ENCODE measurements at regions not wholly inside any gene's neighbourhood (a gene's known extent, or its start where the extent isn't known, plus 50 kb on each side); places are given as distances from the start of the nearest gene placed in this dataset.
A peak's percentile ranks its signal among the peaks of the same experiment; 100 is the strongest.
"Not testable (repeated sequence)": the region's sequence is repeated elsewhere in the genome, so short reads cannot be mapped to it uniquely, and the experiment has no call there.

DNA sequence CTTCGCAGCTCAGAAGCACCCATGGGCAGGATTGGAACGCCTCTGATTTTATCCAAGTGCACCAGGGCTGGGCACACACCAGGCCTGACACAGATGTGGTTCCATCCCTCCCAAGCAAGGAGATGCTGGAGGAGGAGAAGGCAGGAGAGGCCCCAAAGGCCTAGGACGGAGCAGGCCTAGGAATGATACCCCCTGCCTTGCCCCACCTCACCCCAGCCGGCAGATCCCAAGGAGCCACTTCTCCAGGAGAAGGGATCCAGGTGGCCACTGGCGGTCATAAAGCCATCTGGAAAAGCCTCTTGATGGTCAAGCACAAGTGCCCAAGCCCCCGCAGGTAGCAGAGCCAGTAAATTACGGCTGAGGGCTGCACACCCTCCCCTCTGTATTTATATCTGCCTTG lies 211.8 kb downstream of the TBC1D2B start:
- no peak for ATAC-seq
- no peak for DNase-seq
- peaks cover 9% of the 10 kb centered on the region for H3K27me3 Mint-ChIP-seq
- H3K27ac Mint-ChIP-seq: no peak overlapping the region
- H3K4me1 Mint-ChIP-seq: peaks cover 6% of the 10 kb centered on the region
- no peaks in the 10 kb centered on the region for H3K9me3 Mint-ChIP-seq
- H3K4me3 Mint-ChIP-seq: no peak overlapping the region

DNA sequence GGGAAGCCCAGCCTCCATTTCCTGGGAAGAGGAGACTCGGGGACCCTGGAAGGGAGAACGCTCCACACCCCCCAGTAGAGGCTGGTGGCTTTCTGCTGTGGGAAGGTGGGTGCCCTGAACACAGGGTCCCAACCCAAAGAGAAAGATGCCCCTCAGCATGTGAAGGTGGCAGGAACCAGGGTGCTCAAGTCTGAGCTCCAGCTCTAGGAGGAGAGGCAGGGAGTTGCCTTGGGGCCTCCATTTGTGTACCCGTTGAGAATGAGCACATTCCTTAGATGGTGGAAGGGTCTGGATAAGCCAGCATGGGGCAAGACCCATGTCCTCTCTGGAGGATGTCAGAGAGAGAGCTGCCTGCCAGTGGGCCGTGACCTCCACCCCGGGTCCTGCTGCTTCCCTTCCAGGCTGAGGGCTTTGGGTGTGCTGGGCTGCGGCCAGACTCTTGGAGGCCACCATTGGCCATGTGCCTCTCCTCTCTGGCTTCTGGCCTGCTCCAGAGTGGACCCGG lies 212.4 kb downstream of the TBC1D2B start:
- peaks cover 9% of the 10 kb centered on the region for H3K27me3 Mint-ChIP-seq
- ATAC-seq (no peak), DNase-seq (no peak)
- peaks cover 4% of the 10 kb centered on the region for H3K4me1 Mint-ChIP-seq
- H3K27ac Mint-ChIP-seq: no peak overlapping the region
- no peak overlapping the region for H3K4me3 Mint-ChIP-seq
- H3K9me3 Mint-ChIP-seq: no peaks in the 10 kb centered on the region

DNA sequence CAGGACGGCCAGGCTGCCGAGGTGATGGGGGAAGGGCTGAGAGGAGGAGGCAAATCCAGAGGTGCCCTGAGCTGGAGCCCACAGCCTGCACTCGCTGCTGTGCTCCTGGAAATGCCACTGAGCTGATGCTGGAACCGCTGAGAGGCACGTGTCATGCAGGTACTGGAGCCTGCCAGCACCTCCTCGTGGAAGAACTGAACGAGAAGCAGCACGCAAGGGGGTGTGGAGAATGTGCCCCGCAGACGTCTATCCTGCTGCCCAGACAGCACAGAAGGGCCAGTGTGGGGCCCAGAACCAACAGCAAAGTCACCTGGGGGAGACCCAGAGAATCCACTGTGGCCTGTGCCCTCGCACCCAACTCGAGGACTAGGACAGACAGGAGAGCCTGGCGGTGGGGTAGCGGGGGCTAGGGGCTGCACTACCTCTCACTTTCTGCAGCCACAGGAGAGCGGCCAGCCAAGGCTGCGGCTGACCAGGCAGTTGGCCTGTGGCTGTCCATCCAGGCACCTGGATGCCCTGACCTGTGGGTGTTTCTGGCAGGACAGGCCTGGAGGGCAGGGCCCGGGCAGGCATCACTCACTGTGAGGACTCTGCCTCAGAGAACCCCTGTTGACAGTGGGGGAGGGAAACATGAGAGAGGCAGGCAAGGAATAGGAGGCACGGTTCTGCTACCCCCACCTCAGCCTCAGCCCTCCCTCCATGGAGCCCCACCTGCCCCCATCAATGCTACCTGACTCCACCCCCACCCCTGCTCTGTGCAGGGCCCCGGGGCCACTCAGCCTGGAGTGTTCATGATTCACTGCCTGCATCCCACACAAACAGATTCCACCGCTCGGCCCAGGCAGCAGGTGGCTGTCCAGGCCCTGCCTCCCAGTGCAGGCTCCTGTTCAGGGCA lies 213.1 kb downstream of the TBC1D2B start:
- Mint-ChIP-seq H3K27ac (no peak overlapping the region), H3K4me3 (no peak overlapping the region), H3K27me3 (peaks cover 9% of the 10 kb centered on the region), H3K4me1 (no peaks in the 10 kb centered on the region), H3K9me3 (no peaks in the 10 kb centered on the region)
- DNase-seq (no peak), ATAC-seq (peak; percentile 29)

DNA sequence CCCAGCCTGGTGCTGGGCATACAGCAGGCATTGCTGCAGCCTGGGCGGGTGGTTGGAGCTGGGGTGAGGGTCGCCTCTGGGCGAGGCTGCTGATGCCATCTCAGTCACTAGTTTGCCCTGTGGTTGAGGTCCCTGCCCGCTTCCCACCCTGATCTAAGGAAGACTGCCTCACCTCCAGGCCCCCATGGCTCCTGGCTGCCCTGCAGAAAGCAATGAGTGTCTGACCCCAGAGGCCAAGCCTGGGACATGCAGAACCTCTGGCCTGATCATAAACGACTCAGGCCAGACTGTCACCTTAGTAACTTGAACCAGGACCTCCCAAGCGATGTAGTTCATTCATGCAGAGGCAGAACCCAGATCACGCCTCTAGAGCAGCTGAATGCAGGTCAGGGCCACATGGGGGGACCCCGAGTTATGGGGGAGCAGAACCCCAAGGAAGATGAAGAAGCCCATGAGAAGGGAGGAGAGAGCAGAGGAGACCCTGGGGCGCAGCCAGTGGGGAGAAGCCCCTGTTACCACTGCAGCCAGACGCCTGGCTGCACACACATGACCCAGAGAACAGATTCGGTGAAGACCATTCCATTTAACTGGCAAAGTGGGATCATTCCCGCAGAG lies 213.9 kb downstream of the TBC1D2B start:
- no peak overlapping the region for H3K4me3 Mint-ChIP-seq
- H3K27me3 Mint-ChIP-seq: peaks cover 9% of the 10 kb centered on the region
- H3K4me1 Mint-ChIP-seq: no peaks in the 10 kb centered on the region
- no peak for DNase-seq
- no peak for ATAC-seq
- peak overlapping the region in 1 of 2 donors; percentile 74 for H3K27ac Mint-ChIP-seq
- no peaks in the 10 kb centered on the region for H3K9me3 Mint-ChIP-seq

DNA sequence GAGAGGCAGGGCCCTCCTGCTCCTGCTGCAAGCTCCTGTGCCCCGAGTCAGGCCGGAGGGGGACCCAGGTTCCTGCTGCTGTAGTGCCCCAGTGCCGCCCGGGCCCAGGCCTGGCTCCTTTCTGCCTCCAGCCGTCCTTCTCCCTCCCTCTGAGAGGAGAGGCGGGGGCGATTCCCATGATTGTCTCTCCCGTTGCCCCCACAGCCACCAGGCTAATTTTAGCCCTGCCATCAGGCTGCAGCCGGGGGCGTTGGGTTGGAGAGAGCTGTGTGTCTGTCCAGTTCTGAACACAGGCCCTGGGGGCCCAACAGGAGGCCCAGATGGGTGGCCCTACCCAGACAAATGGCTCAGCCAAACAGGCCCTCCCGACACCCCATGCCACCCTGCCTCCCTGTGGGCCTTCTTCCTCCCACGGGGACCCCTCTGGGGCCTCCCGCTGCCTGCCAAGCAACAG lies 214.8 kb downstream of the TBC1D2B start:
- ATAC-seq (no peak), DNase-seq (no peak)
- H3K27me3 Mint-ChIP-seq: peaks cover 9% of the 10 kb centered on the region
- H3K4me1 Mint-ChIP-seq: no peaks in the 10 kb centered on the region
- H3K27ac Mint-ChIP-seq: no peak overlapping the region
- no peaks in the 10 kb centered on the region for H3K9me3 Mint-ChIP-seq
- H3K4me3 Mint-ChIP-seq: no peak overlapping the region

DNA sequence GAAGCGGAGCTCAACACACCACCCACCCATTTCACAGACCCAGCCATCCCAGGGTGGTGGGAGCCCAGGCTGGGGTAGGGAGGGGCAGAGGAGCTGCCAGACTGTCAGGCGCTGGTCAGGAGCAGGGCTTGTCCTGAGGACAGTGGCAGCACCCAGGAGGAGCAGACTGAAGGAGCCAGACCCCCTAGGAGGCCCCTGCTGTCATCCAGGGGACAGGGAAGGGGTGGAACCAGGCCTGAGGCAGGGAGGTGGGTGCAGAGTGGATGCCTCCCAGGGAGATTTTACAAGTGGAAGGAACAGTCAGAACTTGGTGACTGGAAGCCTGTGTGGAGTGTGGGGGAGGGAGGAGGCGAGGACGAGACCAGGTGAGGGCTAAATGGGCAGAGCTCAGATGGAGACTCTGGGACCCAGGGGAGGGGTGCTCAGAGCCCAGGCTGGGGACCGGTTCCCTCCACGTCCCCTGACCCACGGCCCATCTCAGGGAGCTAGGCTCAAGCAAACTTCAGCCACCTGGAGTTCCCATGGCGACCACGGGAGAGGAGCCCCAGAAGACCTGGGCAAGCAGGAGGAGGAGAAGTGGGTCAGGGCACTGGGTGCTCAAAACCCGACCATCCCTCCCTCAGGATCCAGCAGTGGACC lies 215.4 kb downstream of the TBC1D2B start:
- not testable (repeated sequence) for DNase-seq, H3K4me3 Mint-ChIP-seq, H3K4me1 Mint-ChIP-seq, H3K27me3 Mint-ChIP-seq, H3K9me3 Mint-ChIP-seq
- peak overlapping the region in 1 of 2 donors; percentile 54 for H3K27ac Mint-ChIP-seq
- peak; percentile 21 for ATAC-seq

DNA sequence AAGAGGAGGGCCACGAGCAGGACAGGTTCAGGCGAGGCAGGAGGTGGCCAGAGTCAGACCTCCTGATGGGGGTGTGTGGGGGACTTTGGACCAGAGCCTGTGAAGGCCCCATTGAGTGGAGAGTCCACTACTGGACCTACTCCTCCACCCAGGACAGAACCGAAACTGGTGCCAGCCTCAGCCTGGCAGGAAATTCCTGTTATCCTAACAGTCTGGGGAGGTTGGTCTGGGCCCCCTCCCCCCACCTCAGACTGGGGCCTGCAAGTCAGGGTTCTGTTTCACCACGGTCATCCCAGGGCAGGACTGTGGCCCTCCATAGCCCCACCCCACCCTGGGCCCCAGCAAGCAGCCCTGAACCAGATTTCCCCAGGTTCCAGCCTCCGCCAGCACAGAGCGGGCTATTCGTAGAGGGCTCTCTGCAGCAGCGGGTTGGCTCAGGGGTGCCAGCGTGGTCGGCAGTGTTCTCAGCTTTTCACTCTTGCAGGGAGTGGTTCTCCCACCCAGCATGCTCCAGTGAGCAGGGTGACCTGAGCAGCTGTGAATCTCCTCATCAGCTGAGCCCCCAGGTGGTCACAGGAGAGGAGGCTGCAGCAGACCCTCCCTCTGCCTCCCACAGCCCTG lies 217.3 kb downstream of the TBC1D2B start:
- ATAC-seq: no peak

DNA sequence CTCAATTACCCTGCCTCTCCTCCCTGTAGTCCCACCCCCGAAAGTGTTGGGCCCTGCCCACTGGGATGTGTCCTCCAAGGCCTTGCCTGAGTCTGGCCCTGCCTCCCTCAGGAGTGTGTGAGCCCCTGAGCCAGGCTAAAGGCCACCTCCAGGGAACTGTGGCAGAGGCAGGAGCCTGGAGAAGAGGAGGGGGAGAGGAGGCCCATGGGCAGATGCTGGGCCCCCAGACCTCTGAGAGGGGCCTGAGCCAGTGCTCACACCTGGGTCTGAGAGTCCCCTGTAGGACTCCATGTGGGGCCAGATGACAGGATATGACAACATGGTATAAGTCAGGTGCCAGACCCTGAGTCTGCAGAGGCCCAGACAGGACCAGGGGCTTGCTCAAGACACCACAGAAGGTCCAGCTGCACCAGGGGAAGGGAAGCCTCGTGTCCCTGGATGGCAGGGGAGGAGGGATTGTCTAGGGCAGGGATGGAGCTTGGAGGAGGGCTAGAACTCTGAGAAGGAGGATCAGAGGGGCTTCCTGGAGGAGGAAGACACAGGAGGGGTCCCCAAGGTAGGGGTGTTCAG lies 217.9 kb downstream of the TBC1D2B start:
- H3K27me3 Mint-ChIP-seq: peaks cover 15% of the 10 kb centered on the region
- DNase-seq: no peak
- H3K4me1 Mint-ChIP-seq: no peaks in the 10 kb centered on the region
- ATAC-seq: peak; percentile 31
- peak overlapping the region in 1 of 2 donors; percentile 71 for H3K27ac Mint-ChIP-seq
- H3K4me3 Mint-ChIP-seq: no peak overlapping the region
- no peaks in the 10 kb centered on the region for H3K9me3 Mint-ChIP-seq

More for the DNA sequence above, 217.3 kb downstream of the TBC1D2B start:
- no peaks in the 10 kb centered on the region for H3K4me1 Mint-ChIP-seq
- no peak for DNase-seq
- peak overlapping the region in 1 of 2 donors; percentile 71 for H3K27ac Mint-ChIP-seq
- H3K4me3 Mint-ChIP-seq: no peak overlapping the region
- peaks cover 10% of the 10 kb centered on the region for H3K27me3 Mint-ChIP-seq
- no peaks in the 10 kb centered on the region for H3K9me3 Mint-ChIP-seq

DNA sequence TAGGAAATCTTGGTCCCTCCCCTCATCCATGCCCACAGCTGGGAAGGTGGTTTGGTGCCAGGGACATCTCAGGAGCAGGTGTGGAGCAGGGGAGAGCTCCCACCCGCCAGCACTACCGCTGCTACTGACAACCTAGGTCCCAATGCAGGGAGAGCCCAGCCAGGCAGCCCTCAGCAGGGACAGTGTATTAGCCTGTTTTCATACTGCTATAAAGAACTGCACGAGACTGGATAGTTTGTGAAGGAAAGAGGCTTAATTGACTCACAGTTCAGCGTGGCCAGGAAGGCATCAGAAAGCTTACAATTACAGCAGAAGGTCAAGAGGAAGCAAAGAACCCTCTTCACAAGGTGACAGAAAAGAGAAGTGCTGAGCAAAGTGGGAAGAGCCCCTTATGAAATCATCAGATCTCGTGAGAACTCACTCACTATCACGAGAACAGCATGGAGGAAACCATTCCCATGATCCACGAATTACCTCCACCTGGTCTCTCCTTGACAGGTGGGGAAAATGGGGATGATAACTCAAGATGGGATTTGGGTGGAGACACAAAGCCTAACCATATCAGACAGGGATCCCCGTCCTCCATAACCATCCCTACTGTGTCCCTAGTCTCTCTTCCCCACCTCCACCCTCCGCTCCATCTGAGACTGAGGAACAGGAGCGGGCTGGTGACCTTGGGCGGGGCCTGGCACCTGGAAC lies 218.6 kb downstream of the TBC1D2B start:
- no peak overlapping the region for H3K27ac Mint-ChIP-seq
- DNase-seq: no peak
- no peak overlapping the region for H3K4me3 Mint-ChIP-seq
- H3K9me3 Mint-ChIP-seq: no peaks in the 10 kb centered on the region
- H3K27me3 Mint-ChIP-seq: peaks cover 15% of the 10 kb centered on the region
- no peak for ATAC-seq
- no peaks in the 10 kb centered on the region for H3K4me1 Mint-ChIP-seq

DNA sequence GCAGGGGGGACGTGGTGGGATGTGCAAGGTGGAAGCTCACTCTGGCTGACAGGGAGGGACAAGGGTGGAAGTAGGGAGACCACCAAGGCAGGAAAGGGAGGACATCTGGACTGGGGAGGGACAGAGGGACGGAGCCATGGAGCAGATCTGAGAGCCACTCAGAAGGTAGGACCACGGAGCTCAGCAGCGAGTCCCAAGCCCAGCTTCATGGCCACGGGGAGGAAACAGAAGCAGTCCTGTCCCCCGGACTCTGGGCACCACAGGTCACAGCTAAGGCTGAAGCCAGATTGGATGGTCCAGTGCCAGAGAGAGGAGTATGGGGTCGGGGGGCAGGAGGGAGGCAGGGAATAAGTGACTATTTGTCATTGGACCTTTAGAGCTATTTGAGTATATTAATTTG lies 220.1 kb downstream of the TBC1D2B start:
- no peaks in the 10 kb centered on the region for H3K9me3 Mint-ChIP-seq
- H3K4me3 Mint-ChIP-seq: no peak overlapping the region
- H3K27ac Mint-ChIP-seq: peak overlapping the region in 1 of 2 donors; percentile 69
- peaks cover 13% of the 10 kb centered on the region for H3K27me3 Mint-ChIP-seq
- DNase-seq: no peak
- ATAC-seq: no peak
- H3K4me1 Mint-ChIP-seq: no peaks in the 10 kb centered on the region

DNA sequence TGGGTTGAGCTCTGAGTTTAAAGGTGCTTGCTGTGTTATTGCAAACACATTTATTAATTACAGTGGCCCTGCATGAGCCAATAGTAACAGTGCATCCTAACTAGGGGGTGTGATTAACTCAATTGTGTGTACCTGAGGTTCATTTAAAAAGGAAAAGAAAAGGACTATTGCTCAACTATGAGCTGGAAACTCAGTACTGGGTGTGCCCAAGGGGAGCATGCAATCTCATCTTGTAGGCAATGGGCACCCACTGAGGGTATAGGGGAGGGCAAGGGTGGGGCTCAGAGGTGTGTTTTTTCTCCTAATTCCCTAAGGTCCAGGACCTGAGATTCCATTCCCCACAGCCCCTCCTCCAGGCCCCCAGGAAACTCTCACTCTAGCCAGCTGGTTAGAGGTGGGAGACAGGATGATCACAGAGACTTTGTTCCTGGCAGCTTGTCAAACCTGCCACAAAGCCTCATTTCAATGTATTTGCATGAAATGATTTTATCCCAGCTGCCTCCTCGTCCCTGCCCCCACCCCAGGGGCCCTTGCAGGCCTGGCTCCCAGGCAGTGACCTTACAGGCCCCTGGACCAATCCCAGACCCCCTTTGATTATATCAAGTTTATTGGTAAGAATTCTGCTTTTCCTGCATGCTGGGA lies 220.7 kb downstream of the TBC1D2B start:
- Mint-ChIP-seq H3K27ac (no peak overlapping the region), H3K4me3 (no peak overlapping the region)
- ATAC-seq: no peak

DNA sequence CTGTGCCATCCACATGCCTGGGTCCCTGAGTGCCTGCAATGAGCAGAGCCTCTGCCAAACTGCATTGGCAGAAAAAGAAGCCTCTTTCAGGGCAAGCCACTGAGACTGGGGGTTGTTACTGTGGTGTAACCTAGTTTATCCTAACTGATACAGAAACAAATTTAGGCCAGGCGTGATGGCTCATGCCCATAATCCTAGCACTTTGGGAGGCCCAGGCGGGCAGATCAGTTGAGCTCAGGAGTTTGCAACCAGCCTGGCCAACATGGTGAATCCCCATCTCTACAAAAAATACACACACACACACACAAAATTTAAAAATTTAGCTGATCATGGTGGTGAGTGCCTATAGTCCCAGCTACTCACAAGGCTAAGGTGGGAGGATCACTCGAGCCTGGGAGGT lies 221.6 kb downstream of the TBC1D2B start:
- ATAC-seq (no peak), DNase-seq (no peak)
- peaks cover 29% of the 10 kb centered on the region for H3K27me3 Mint-ChIP-seq
- no peaks in the 10 kb centered on the region for H3K9me3 Mint-ChIP-seq
- H3K27ac Mint-ChIP-seq: no peak overlapping the region
- no peak overlapping the region for H3K4me3 Mint-ChIP-seq
- no peaks in the 10 kb centered on the region for H3K4me1 Mint-ChIP-seq

More for the DNA sequence above, 220.7 kb downstream of the TBC1D2B start:
- Mint-ChIP-seq H3K9me3 (no peaks in the 10 kb centered on the region), H3K4me1 (no peaks in the 10 kb centered on the region), H3K27me3 (peaks cover 19% of the 10 kb centered on the region)
- DNase-seq: no peak

DNA sequence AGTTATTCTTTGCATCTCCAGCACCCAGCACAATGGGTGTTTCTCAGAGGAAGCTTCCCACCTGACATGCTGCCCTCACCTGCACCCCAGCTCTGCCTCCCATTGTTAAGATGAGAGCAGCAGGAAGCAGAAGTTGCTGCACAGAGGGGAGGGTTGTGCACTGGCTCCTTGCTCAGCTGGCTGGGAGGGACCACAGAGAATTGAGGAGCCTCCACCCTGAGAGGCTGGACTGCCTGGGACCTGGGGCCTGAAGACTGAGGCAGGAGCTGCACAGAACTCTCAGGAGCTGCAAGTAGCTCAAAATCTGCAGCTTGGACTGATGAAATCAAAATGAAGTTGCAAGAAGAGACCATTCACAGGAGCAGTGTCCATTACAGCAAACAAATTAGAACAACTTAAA lies 222.3 kb upstream of the LINGO1 start:
- Mint-ChIP-seq H3K4me1 (no peaks in the 10 kb centered on the region), H3K27ac (no peak overlapping the region), H3K9me3 (peaks cover 4 to 5% of the 10 kb centered on the region in 2 donors), H3K27me3 (peaks cover 38% of the 10 kb centered on the region), H3K4me3 (no peak overlapping the region)
- ATAC-seq (no peak), DNase-seq (no peak)

DNA sequence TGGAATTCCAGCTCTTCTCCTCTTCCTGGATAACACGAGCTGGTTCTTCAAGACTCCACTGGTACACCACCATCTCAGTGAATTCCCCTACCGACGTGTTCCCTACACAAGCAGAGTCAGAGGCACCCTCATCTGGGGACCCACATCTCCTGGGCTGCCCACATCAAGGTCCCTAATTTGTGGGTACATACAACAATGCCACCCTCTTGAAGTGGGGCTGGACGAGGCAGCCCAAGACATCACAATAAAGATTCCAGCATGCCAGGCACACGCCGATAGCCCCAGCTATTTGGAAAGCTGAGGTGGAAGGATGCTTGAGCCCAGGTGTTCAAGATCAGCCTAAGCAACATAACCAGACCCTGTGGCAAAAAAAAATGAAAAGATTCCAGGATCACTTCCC lies 221.2 kb upstream of the LINGO1 start:
- H3K27me3 Mint-ChIP-seq: peaks cover 42% of the 10 kb centered on the region
- peaks cover 6% of the 10 kb centered on the region in 2 donors for H3K9me3 Mint-ChIP-seq
- H3K27ac Mint-ChIP-seq: no peak overlapping the region
- ATAC-seq: no peak
- no peak overlapping the region for H3K4me3 Mint-ChIP-seq
- H3K4me1 Mint-ChIP-seq: no peaks in the 10 kb centered on the region
- DNase-seq: no peak

Data from stimulated activated naive CD8-positive, alpha-beta T cell treated with anti-CD3 and anti-CD28 coated beads, Interleukin-15, amount 100 ng/mL, for 72 hours (primary cell).